ENCODE measurements at regions not wholly inside any gene's neighbourhood (a gene's known extent, or its start where the extent isn't known, plus 50 kb on each side); places are given as distances from the start of the nearest gene placed in this dataset.

GRCh38 chr13:111608556-111608955 is 288.1 kb downstream of the TEX29 start:
- Histone ChIP-seq H3K4me1 (peaks cover 0 to 9% (median 0%) of the 10 kb centered on the region in 3 donors), H3K27me3 (peaks cover 0 to 35% (median 0%) of the 10 kb centered on the region in 4 donors), H3K9me3 (no peaks in the 10 kb centered on the region), H3K4me3 (no peak overlapping the region), H3K36me3 (no peaks in the 10 kb centered on the region), H3K27ac (no peak overlapping the region)
- no peak for TF ChIP-seq POLR2A (IDR thresholded peaks at IDR 0.05)
- no peak for TF ChIP-seq CTCF (IDR thresholded peaks at IDR 0.05)
- DNase-seq, result no peak
- intact Hi-C loops (cut with DNase I), result no loop called here
- WGBS, 2 donors, result 85% methylated on average over 5 of the region's 5 CpGs

GRCh38 chr13:111609631-111610030 is 289.2 kb downstream of the TEX29 start:
- Histone ChIP-seq H3K36me3 (no peaks in the 10 kb centered on the region), H3K4me1 (peaks cover 0 to 9% (median 0%) of the 10 kb centered on the region in 3 donors), H3K27ac (no peak overlapping the region), H3K4me3 (no peak overlapping the region), H3K9me3 (no peaks in the 10 kb centered on the region), H3K27me3 (peaks cover 0 to 46% (median 0%) of the 10 kb centered on the region in 4 donors)
- intact Hi-C loops (cut with DNase I), result no loop called here
- 78 to 83% methylated on average over 5 to 6 of the region's 9 CpGs for WGBS, 2 donors
- DNase-seq, result no peak
- TF ChIP-seq POLR2A (IDR thresholded peaks at IDR 0.05) (no peak), CTCF (IDR thresholded peaks at IDR 0.05) (no peak)

- no peaks in the 10 kb centered on the region for H3K9me3 ChIP-seq
- no peak overlapping the region for H3K4me3 ChIP-seq
- no peak overlapping the region for H3K27ac ChIP-seq
- 60 to 65% methylated on average over 3 to 4 of the region's 4 CpGs for WGBS, 2 donors
- no peak for DNase-seq
- TF ChIP-seq POLR2A (IDR thresholded peaks at IDR 0.05), result no peak
- intact Hi-C loops (cut with DNase I), result no loop called here
- peaks cover 0 to 48% (median 0%) of the 10 kb centered on the region in 4 donors for H3K27me3 ChIP-seq
- H3K36me3 ChIP-seq, result no peaks in the 10 kb centered on the region
- H3K4me1 ChIP-seq, result peaks cover 0 to 9% (median 0%) of the 10 kb centered on the region in 3 donors
Observed at GRCh38 chr13:111610081-111610480, 289.6 kb downstream of the TEX29 start.

- Histone ChIP-seq H3K36me3 (no peaks in the 10 kb centered on the region), H3K4me3 (no peak overlapping the region), H3K4me1 (peaks cover 0 to 9% (median 0%) of the 10 kb centered on the region in 3 donors), H3K27ac (no peak overlapping the region), H3K27me3 (peaks cover 0 to 48% (median 0%) of the 10 kb centered on the region in 4 donors), H3K9me3 (no peaks in the 10 kb centered on the region)
- no peak for TF ChIP-seq CTCF (IDR thresholded peaks at IDR 0.05)
- intact Hi-C loops (cut with DNase I), result no loop called here
- no peak for DNase-seq
- WGBS, 2 donors, result 47 to 49% methylated on average over 6 of the region's 6 CpGs
Observed at GRCh38 chr13:111610879-111611278, 290.4 kb downstream of the TEX29 start.

GRCh38 chr13:111611651-111612050 is 291.2 kb downstream of the TEX29 start:
- peaks cover 0 to 9% (median 0%) of the 10 kb centered on the region in 3 donors for H3K4me1 ChIP-seq
- H3K4me3 ChIP-seq, result no peak overlapping the region
- no peak overlapping the region for H3K27ac ChIP-seq
- 31 to 48% methylated on average over 6 of the region's 6 CpGs for WGBS, 2 donors
- no peaks in the 10 kb centered on the region for H3K36me3 ChIP-seq
- H3K9me3 ChIP-seq, result no peaks in the 10 kb centered on the region
- intact Hi-C loops (cut with DNase I), result no loop called here
- TF ChIP-seq CTCF (IDR thresholded peaks at IDR 0.05) (no peak), POLR2A (IDR thresholded peaks at IDR 0.05) (no peak)
- peaks cover 0 to 43% (median 0%) of the 10 kb centered on the region in 4 donors for H3K27me3 ChIP-seq
- no peak for DNase-seq

- H3K9me3 ChIP-seq, result no peaks in the 10 kb centered on the region
- TF ChIP-seq CTCF (IDR thresholded peaks at IDR 0.05), result no peak
- no peak for TF ChIP-seq POLR2A (IDR thresholded peaks at IDR 0.05)
- H3K27me3 ChIP-seq, result peaks cover 0 to 41% (median 0%) of the 10 kb centered on the region in 4 donors
- no peak for DNase-seq
- no peak overlapping the region for H3K4me3 ChIP-seq
- intact Hi-C loops (cut with DNase I), result no loop called here
- no peak overlapping the region for H3K27ac ChIP-seq
- peaks cover 0 to 9% (median 0%) of the 10 kb centered on the region in 3 donors for H3K4me1 ChIP-seq
- WGBS, 2 donors, result 79 to 90% methylated on average over 5 to 10 of the region's 10 CpGs
- H3K36me3 ChIP-seq, result no peaks in the 10 kb centered on the region
Observed at GRCh38 chr13:111612886-111613285, 292.4 kb downstream of the TEX29 start.
